Endodermal cell (in vitro differentiated cells): ENCODE measurements at regions not wholly inside any gene's neighbourhood (a gene's known extent, or its start where the extent isn't known, plus 50 kb on each side); places are given as distances from the start of the nearest gene placed in this dataset.

Source experiments
- DNase-seq: peaks from one replicate; pipeline ENCODE4 v3.0.0-alpha.2; 2017
- H3K27ac ChIP-seq: 2 replicates; pipeline ENCODE4 v1.5.1; 2013; ENCODE audit warnings: mild to moderate bottlenecking, low read depth, low read length, moderate library complexity
- H3K27me3 ChIP-seq: 2 replicates; pipeline ENCODE4 v1.6.1; 2013; ENCODE audit warnings: mild to moderate bottlenecking, low read length, moderate library complexity; ENCODE audit not compliant: insufficient read depth, control insufficient read depth, poor library complexity, severe bottlenecking
- H3K36me3 ChIP-seq: 2 replicates; pipeline ENCODE4 v1.7.0; 2013; ENCODE audit warnings: mild to moderate bottlenecking, low read length, moderate library complexity; ENCODE audit not compliant: control insufficient read depth, insufficient read depth
- H3K4me1 ChIP-seq: one replicate; pipeline ENCODE4 v1.7.0; 2013; ENCODE audit warnings: low read length; ENCODE audit not compliant: control insufficient read depth, insufficient read depth
- H3K4me3 ChIP-seq: 2 replicates; pipeline ENCODE4 v1.5.1; 2013; ENCODE audit warnings: mild to moderate bottlenecking, low read length, moderate library complexity
- H3K9ac ChIP-seq: 2 replicates; pipeline ENCODE4 v1.6.1; 2013; ENCODE audit warnings: mild to moderate bottlenecking, low read length, moderate library complexity; ENCODE audit not compliant: poor library complexity, severe bottlenecking; ENCODE audit errors: extremely low read depth
- H3K9me3 ChIP-seq: 2 replicates; pipeline ENCODE4 v1.6.1; 2013; ENCODE audit warnings: mild to moderate bottlenecking, low read length, moderate library complexity; ENCODE audit not compliant: control insufficient read depth
- H3K27ac Mint-ChIP-seq: 2 replicates; pipeline ENCODE4 v1.8.0; 2020; ENCODE audit warnings: mixed read lengths
- H3K27me3 Mint-ChIP-seq: 2 replicates; pipeline ENCODE4 v1.8.0; 2021; ENCODE audit warnings: mild to moderate bottlenecking, mixed read lengths; ENCODE audit not compliant: insufficient read depth
- H3K36me3 Mint-ChIP-seq: 2 replicates; pipeline ENCODE4 v1.8.0; 2020; ENCODE audit warnings: low read depth, mixed read lengths
- H3K4me1 Mint-ChIP-seq: 2 replicates; pipeline ENCODE4 v1.8.0; 2020; ENCODE audit warnings: mixed read lengths
- H3K4me3 Mint-ChIP-seq: 2 replicates; pipeline ENCODE4 v1.8.0; 2020; ENCODE audit warnings: mild to moderate bottlenecking, moderate library complexity, mixed read lengths
- H3K9me3 Mint-ChIP-seq: 2 replicates; pipeline ENCODE4 v1.8.0; 2020; ENCODE audit warnings: mild to moderate bottlenecking, mixed read lengths
- CTCF ChIP-seq: fragments of 200-600 bp; sonication (generic); conservative IDR thresholded peaks from 2 replicates; pipeline ENCODE4 v1.5.0; 2021; ENCODE audit warnings: antibody characterized with exemption, mild to moderate bottlenecking
- WGBS, 2 experiments: methylation state at CpG; one replicate each; pipeline versions ENCODE4 v1.1.5 to v1.1.7; 2013; ENCODE audit warnings: missing lambda C conversion rate in 2 of 2, mixed read lengths in 1 of 2; ENCODE audit not compliant: insufficient coverage in 1 of 2, insufficient read length in 1 of 2; 5-methylcytosine and 5-hydroxymethylcytosine counted together

GRCh38 chr9:4415281-4415680 is 75.0 kb upstream of the SLC1A1 start:
- 81 to 87% methylated on average over 2 of the region's 2 CpGs for WGBS, 2 experiments
- no peak overlapping the region for H3K27ac Mint-ChIP-seq
- Histone ChIP-seq H3K27me3 (peaks cover 38% of the 10 kb centered on the region), H3K36me3 (no peaks in the 10 kb centered on the region), H3K9me3 (no peaks in the 10 kb centered on the region), H3K27ac (no peak overlapping the region), H3K4me3 (no peak overlapping the region), H3K9ac (no peak overlapping the region), H3K4me1 (peaks cover 18% of the 10 kb centered on the region)
- H3K36me3 Mint-ChIP-seq = no peaks in the 10 kb centered on the region
- TF ChIP-seq CTCF = no peak
- peaks cover 30% of the 10 kb centered on the region for H3K4me1 Mint-ChIP-seq
- H3K4me3 Mint-ChIP-seq = no peak overlapping the region
- H3K27me3 Mint-ChIP-seq = peaks cover 41% of the 10 kb centered on the region
- H3K9me3 Mint-ChIP-seq = no peaks in the 10 kb centered on the region
- DNase-seq = no peak

GRCh38 chr9:4413856-4414255 is 76.4 kb upstream of the SLC1A1 start:
- DNase-seq = no peak
- Mint-ChIP-seq H3K9me3 (no peaks in the 10 kb centered on the region), H3K4me1 (peaks cover 26% of the 10 kb centered on the region), H3K27ac (no peak overlapping the region), H3K36me3 (no peaks in the 10 kb centered on the region), H3K27me3 (peaks cover 27% of the 10 kb centered on the region), H3K4me3 (no peak overlapping the region)
- WGBS, 2 experiments = 92 to 100% methylated on average over 1 of the region's 1 CpG
- TF ChIP-seq CTCF = no peak
- Histone ChIP-seq H3K36me3 (no peaks in the 10 kb centered on the region), H3K27ac (no peak overlapping the region), H3K4me1 (peaks cover 18% of the 10 kb centered on the region), H3K9ac (no peak overlapping the region), H3K27me3 (peaks cover 28% of the 10 kb centered on the region), H3K9me3 (no peaks in the 10 kb centered on the region), H3K4me3 (no peak overlapping the region)

- Histone ChIP-seq H3K4me3 (no peak overlapping the region), H3K9ac (no peak overlapping the region), H3K36me3 (no peaks in the 10 kb centered on the region), H3K27ac (no peak overlapping the region), H3K9me3 (peaks cover 12% of the 10 kb centered on the region), H3K4me1 (no peaks in the 10 kb centered on the region), H3K27me3 (no peaks in the 10 kb centered on the region)
- DNase-seq = no peak
- Mint-ChIP-seq H3K36me3 (peaks cover 3% of the 10 kb centered on the region), H3K9me3 (peaks cover 40% of the 10 kb centered on the region), H3K4me1 (no peaks in the 10 kb centered on the region), H3K27ac (no peak overlapping the region), H3K27me3 (peaks cover 4% of the 10 kb centered on the region), H3K4me3 (no peak overlapping the region)
- TF ChIP-seq CTCF = no peak
- 95 to 100% methylated on average over 1 of the region's 3 CpGs for WGBS, 2 experiments
Measured at GRCh38 chr9:4404156-4404555, 86.1 kb upstream of the SLC1A1 start.
